ENCODE measurements at regions not wholly inside any gene's neighbourhood (a gene's known extent, or its start where the extent isn't known, plus 50 kb on each side); places are given as distances from the start of the nearest gene placed in this dataset.

DNA sequence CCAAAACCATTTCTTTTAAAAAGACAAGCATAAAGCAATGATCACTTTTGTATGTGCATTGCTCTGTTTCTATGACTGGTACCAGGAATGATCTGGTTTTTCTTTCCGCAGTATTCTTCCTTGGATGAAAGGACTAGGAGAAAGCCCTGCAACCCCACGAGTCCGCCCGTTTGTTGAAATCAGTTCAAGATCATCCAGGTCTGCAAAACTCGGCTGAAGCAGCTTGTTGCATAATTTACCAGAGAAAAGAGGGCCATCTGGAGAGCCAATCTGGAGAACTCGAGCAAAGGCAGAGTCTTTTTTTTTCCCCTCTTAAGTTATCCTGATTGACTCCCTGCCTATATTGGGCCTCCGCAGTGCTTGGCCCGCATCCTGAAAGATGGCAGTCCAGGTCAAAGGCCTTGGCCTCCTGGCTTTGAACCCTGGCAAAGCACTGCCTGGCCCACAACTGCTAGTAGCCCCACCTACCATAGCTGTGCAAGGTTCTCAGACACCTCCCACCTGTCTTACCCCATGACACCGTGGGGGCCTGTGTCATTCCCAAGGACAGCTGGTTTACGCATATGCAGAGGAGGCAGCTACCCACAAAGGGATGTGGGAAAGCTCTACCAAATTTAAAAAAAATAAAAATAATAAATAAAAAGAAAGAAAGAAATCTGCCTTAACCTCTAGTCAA, 572.2 kb downstream of the INHBA start:
- TF ChIP-seq, protein P1, sequence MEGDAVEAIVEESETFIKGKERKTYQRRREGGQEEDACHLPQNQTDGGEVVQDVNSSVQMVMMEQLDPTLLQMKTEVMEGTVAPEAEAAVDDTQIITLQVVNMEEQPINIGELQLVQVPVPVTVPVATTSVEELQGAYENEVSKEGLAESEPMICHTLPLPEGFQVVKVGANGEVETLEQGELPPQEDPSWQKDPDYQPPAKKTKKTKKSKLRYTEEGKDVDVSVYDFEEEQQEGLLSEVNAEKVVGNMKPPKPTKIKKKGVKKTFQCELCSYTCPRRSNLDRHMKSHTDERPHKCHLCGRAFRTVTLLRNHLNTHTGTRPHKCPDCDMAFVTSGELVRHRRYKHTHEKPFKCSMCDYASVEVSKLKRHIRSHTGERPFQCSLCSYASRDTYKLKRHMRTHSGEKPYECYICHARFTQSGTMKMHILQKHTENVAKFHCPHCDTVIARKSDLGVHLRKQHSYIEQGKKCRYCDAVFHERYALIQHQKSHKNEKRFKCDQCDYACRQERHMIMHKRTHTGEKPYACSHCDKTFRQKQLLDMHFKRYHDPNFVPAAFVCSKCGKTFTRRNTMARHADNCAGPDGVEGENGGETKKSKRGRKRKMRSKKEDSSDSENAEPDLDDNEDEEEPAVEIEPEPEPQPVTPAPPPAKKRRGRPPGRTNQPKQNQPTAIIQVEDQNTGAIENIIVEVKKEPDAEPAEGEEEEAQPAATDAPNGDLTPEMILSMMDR (IDR thresholded peaks at IDR 0.05): no peak
- TF ChIP-seq POLR2A (IDR thresholded peaks at IDR 0.05): no peak
